ENCODE measurements at regions not wholly inside any gene's neighbourhood (a gene's known extent, or its start where the extent isn't known, plus 50 kb on each side); places are given as distances from the start of the nearest gene placed in this dataset.

- TF ChIP-seq RFX5 (IDR thresholded peaks at IDR 0.05; ENCODE audit: low read depth, low read length) (no peak), CTCF (conservative IDR thresholded peaks at IDR 0.05; ENCODE audit: low read depth, low read length) (no peak), BHLHE40 (IDR thresholded peaks at IDR 0.05; ENCODE audit: low read depth, low read length) (no peak), RCOR1 (IDR thresholded peaks at IDR 0.05; ENCODE audit: insufficient replicate concordance, low read length) (no peak), CHD1 (IDR thresholded peaks at IDR 0.05; ENCODE audit: low read depth, low read length) (no peak), MAFK (IDR thresholded peaks at IDR 0.05; ENCODE audit: low read depth, low read length) (no peak), POLR2A (IDR thresholded peaks at IDR 0.05; ENCODE audit: low read depth, low read length) (no peak), SMC3 (IDR thresholded peaks at IDR 0.05; ENCODE audit: low read depth, low read length) (no peak)
Observed at GRCh38 chr4:124965497-124965891, 253.0 kb upstream of the ANKRD50 start.

All from IMR-90 (cell line).